Kidney (tissue), 13 donors: ENCODE measurements at regions not wholly inside any gene's neighbourhood (a gene's known extent, or its start where the extent isn't known, plus 50 kb on each side); places are given as distances from the start of the nearest gene placed in this dataset.
A peak's percentile ranks its signal among the peaks of the same experiment; 100 is the strongest.

Experiments used
- DNase-seq, 5 donors: peaks; one replicate each; pipeline ENCODE4 v3.0.0-alpha.2; 2013 to 2020
- FAIRE-seq: peaks from 2 replicates; lab custom pipeline; 2012; peaks lifted over from hg19 to GRCh38; lab: Jason Lieb, UNC
- H3K27ac ChIP-seq, 2 donors: one replicate each; pipeline ENCODE4 v1.7.0; 2013; ENCODE audit warnings: low read depth in 2 of 2, low read length in 2 of 2, inconsistent platforms in 1 of 2
- H3K27me3 ChIP-seq: one replicate; pipeline ENCODE4 v1.7.1; 2013; ENCODE audit warnings: low read length, inconsistent platforms; ENCODE audit not compliant: control insufficient read depth, insufficient read depth
- H3K36me3 ChIP-seq, 3 donors: one replicate each; pipeline versions ENCODE4 v1.7.0 to v1.7.1; 2013; ENCODE audit warnings: low read length in 3 of 3, control low read depth in 1 of 3, inconsistent platforms in 1 of 3; ENCODE audit not compliant: insufficient read depth in 3 of 3, control insufficient read depth in 2 of 3
- H3K4me1 ChIP-seq, 3 donors: one replicate each; pipeline versions ENCODE4 v1.7.0 to v1.7.1; 2013; ENCODE audit warnings: low read length in 3 of 3, inconsistent platforms in 1 of 3, low read depth in 1 of 3; ENCODE audit not compliant: control insufficient read depth in 2 of 3, insufficient read depth in 2 of 3
- H3K4me3 ChIP-seq, 3 donors: one replicate each; pipeline versions ENCODE4 v1.7.0 to v1.8.1; 2013; ENCODE audit warnings: low read length in 3 of 3, control low read depth in 1 of 3, inconsistent platforms in 1 of 3
- H3K9ac ChIP-seq, 3 donors: one replicate each; pipeline versions ENCODE4 v1.7.0 to v1.7.1; 2013; ENCODE audit warnings: low read length in 3 of 3, control low read depth in 1 of 3, inconsistent platforms in 1 of 3
- H3K9me3 ChIP-seq, 3 donors: one replicate each; pipeline versions ENCODE4 v1.7.0 to v1.7.1; 2013; ENCODE audit warnings: low read length in 3 of 3, control low read depth in 1 of 3, inconsistent platforms in 1 of 3; ENCODE audit not compliant: control insufficient read depth in 2 of 3, insufficient read depth in 1 of 3
- intact Hi-C: fragments of 100-400 bp; cut with DNase I; formaldehyde crosslinking; loops from one replicate; pipeline ENCODE4 v1.11.1; 2022
- TF ChIP-seq, protein P1 (sequence below): IDR thresholded peaks from 3 replicates; pipeline ENCODE4 v1.5.1; 2012; ENCODE audit warnings: mild to moderate bottlenecking, moderate library complexity, borderline replicate concordance; ENCODE audit not compliant: insufficient read depth; ENCODE audit errors: extremely low read depth
- donor health status: control.
- donor health status: control.
- donor health status: control.
- donor health status: control.
- donor health status: control.
- donor health status: DM: yes; HTN: yes; CAD: no.
- donor health status: Normal renal cell carcinoma (clear cell type).

DNA sequence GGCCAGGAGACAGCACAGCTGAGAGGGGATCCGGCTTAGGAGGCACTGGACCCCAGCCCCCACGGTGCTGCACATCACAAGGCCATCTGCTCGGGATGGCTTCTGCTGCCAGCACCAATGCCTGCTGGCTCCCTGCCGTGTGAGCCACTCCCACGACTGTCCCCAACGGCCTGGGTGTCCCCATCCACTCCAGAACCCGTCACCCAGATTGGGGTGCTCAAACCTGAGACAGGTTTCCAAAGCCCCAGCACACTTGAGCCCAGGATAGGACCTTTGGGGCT is 102.4 kb downstream of the RFLNA start:
- no peak for FAIRE-seq
- TF ChIP-seq, protein P1, sequence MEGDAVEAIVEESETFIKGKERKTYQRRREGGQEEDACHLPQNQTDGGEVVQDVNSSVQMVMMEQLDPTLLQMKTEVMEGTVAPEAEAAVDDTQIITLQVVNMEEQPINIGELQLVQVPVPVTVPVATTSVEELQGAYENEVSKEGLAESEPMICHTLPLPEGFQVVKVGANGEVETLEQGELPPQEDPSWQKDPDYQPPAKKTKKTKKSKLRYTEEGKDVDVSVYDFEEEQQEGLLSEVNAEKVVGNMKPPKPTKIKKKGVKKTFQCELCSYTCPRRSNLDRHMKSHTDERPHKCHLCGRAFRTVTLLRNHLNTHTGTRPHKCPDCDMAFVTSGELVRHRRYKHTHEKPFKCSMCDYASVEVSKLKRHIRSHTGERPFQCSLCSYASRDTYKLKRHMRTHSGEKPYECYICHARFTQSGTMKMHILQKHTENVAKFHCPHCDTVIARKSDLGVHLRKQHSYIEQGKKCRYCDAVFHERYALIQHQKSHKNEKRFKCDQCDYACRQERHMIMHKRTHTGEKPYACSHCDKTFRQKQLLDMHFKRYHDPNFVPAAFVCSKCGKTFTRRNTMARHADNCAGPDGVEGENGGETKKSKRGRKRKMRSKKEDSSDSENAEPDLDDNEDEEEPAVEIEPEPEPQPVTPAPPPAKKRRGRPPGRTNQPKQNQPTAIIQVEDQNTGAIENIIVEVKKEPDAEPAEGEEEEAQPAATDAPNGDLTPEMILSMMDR: no peak
- DNase-seq: no peak
- Histone ChIP-seq H3K27ac (no peak overlapping the region), H3K9ac (no peak overlapping the region), H3K4me1 (peaks cover 4 to 19% (median 18%) of the 10 kb centered on the region in 3 donors), H3K9me3 (no peaks in the 10 kb centered on the region), H3K27me3 (no peaks in the 10 kb centered on the region), H3K36me3 (peaks cover 2 to 30% (median 7%) of the 10 kb centered on the region in 3 donors), H3K4me3 (no peak overlapping the region)
- intact Hi-C loops: no loop called here

DNA sequence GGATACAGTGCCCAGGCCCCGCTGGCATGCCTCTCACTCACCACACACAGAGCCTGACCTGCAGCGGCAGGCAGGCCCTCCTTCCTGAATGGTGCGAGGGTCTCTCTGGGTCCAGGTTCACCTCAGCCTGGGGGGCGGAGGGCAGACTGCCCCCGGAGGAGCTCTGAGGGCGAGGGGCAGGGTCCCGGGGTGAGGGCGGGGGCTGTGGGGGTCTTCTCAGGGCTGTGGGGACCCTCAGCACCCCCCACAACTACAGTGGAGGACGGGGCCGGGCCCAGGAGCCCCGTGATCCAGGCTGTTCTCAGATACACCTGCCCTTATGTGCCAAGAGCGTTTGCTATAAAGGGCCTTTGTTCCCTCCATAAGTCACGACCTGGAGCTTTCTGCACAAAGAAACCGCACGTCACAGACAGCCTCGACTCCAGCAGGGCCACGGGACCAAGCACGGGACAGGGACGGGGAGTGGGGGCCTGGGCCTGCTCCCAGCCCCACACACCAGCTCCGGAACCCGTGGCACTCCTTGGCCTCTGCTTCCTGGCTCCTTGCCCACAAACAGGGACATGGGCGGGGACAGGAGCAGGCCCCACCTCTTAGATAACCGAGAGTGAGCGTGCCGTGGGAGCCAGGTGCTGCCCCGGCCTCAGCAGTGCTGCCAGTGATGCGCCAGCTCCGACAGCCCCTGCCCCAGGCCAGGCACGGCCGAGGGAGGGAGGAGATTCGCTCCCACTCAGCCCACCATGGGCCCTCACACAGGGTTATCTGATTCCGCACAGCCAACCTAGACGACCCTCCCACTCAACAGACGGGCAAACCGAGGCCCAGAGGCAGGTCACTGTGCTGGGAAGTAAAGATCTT is 101.9 kb downstream of the RFLNA start:
- Histone ChIP-seq H3K4me3 (no peak overlapping the region), H3K27ac (no peak overlapping the region), H3K27me3 (no peaks in the 10 kb centered on the region), H3K36me3 (peaks cover 2 to 29% (median 7%) of the 10 kb centered on the region in 3 donors), H3K9me3 (no peaks in the 10 kb centered on the region), H3K4me1 (peaks cover 4 to 25% (median 24%) of the 10 kb centered on the region in 3 donors), H3K9ac (no peak overlapping the region)
- TF ChIP-seq, protein P1: no peak
- DNase-seq (peak in 1 of 5 donors; percentile 77), FAIRE-seq (no peak)
- intact Hi-C loops: no loop called here

GRCh38 chr12:124395986-124396385 is 101.1 kb downstream of the RFLNA start:
- H3K4me1 ChIP-seq: peaks cover 4 to 27% (median 26%) of the 10 kb centered on the region in 3 donors
- H3K27me3 ChIP-seq: no peaks in the 10 kb centered on the region
- H3K9me3 ChIP-seq: no peaks in the 10 kb centered on the region
- H3K27ac ChIP-seq: no peak overlapping the region
- no peak for FAIRE-seq
- H3K4me3 ChIP-seq: no peak overlapping the region
- intact Hi-C loops: no loop called here
- TF ChIP-seq, protein P1: no peak
- no peak overlapping the region for H3K9ac ChIP-seq
- DNase-seq: no peak
- H3K36me3 ChIP-seq: peaks cover 2 to 24% (median 7%) of the 10 kb centered on the region in 3 donors
